Activated CD8-positive, alpha-beta memory T cell treated with anti-CD3 and anti-CD28 coated beads for 36 hours (primary cell): ENCODE measurements at regions not wholly inside any gene's neighbourhood (a gene's known extent, or its start where the extent isn't known, plus 50 kb on each side); places are given as distances from the start of the nearest gene placed in this dataset.

Source experiments
- CTCF ChIA-PET: fragments of 350-600 bp; sonication (Branson Sonifier 250); formaldehyde crosslinking; loops from one replicate; lab custom pipeline; 2021; ENCODE audit warnings: antibody characterized with exemption; lab: Charles Lee
- POLR2A ChIA-PET: fragments of 350-600 bp; sonication (Branson Sonifier 250); formaldehyde crosslinking; loops from one replicate; lab custom pipeline; 2021; ENCODE audit warnings: antibody characterized with exemption; lab: Charles Lee

- ChIA-PET POLR2A (no interaction called here), CTCF (no interaction called here)
Measured at GRCh38 chr3:68009900-68010299, 355.5 kb upstream of the SUCLG2 start.

GRCh38 chr3:68007621-68008226 lies 353.3 kb upstream of the SUCLG2 start:
- CTCF ChIA-PET: no interaction called here
- POLR2A ChIA-PET: no interaction called here

- ChIA-PET POLR2A (no interaction called here), CTCF (no interaction called here)
Measured at GRCh38 chr3:68006646-68007045, 352.2 kb upstream of the SUCLG2 start.

GRCh38 chr3:68004091-68004490 lies 349.7 kb upstream of the SUCLG2 start:
- POLR2A ChIA-PET: interaction anchor here (0.7 kb wide), 1 partner anchor 861 kb away, joined by 3 read pairs; no protein-coding TSS in a partner anchor
- CTCF ChIA-PET: no interaction called here

GRCh38 chr3:67998281-67998680 lies 343.9 kb upstream of the SUCLG2 start:
- CTCF ChIA-PET: interaction anchor here (1.2 kb wide), 1 partner anchor 70 kb away, joined by 3 read pairs; no protein-coding TSS in a partner anchor
- POLR2A ChIA-PET: no interaction called here

GRCh38 chr3:67995206-67995605 lies 340.8 kb upstream of the SUCLG2 start:
- CTCF ChIA-PET: no interaction called here
- POLR2A ChIA-PET: no interaction called here

GRCh38 chr3:67986706-67987105 lies 332.3 kb upstream of the SUCLG2 start:
- POLR2A ChIA-PET: no interaction called here
- CTCF ChIA-PET: no interaction called here

- CTCF ChIA-PET: no interaction called here
Measured at GRCh38 chr3:67983166-67983565, 328.8 kb upstream of the SUCLG2 start.

GRCh38 chr3:67981077-67981476 lies 326.7 kb upstream of the SUCLG2 start:
- ChIA-PET POLR2A (no interaction called here), CTCF (no interaction called here)

More at GRCh38 chr3:67983166-67983565, 328.8 kb upstream of the SUCLG2 start:
- POLR2A ChIA-PET: no interaction called here

- ChIA-PET CTCF (no interaction called here), POLR2A (no interaction called here)
Measured at GRCh38 chr3:67979342-67979741, 324.9 kb upstream of the SUCLG2 start.

GRCh38 chr3:67977762-67978161 lies 323.4 kb upstream of the SUCLG2 start:
- POLR2A ChIA-PET: no interaction called here

GRCh38 chr3:67976663-67977062 lies 322.3 kb upstream of the SUCLG2 start:
- POLR2A ChIA-PET: no interaction called here
- CTCF ChIA-PET: no interaction called here

More at GRCh38 chr3:67977762-67978161, 323.4 kb upstream of the SUCLG2 start:
- CTCF ChIA-PET: no interaction called here

GRCh38 chr3:67964596-67964995 lies 310.2 kb upstream of the SUCLG2 start:
- ChIA-PET POLR2A (no interaction called here), CTCF (no interaction called here)

GRCh38 chr3:67957268-67957667 lies 302.9 kb upstream of the SUCLG2 start:
- ChIA-PET CTCF (no interaction called here), POLR2A (no interaction called here)

GRCh38 chr3:67947808-67948508 lies 293.5 kb upstream of the SUCLG2 start:
- ChIA-PET POLR2A (no interaction called here), CTCF (no interaction called here)

- POLR2A ChIA-PET: no interaction called here
- CTCF ChIA-PET: no interaction called here
Measured at GRCh38 chr3:67946436-67946835, 292.0 kb upstream of the SUCLG2 start.

- POLR2A ChIA-PET: no interaction called here
Measured at GRCh38 chr3:67943546-67943945, 289.1 kb upstream of the SUCLG2 start.

GRCh38 chr3:67941433-67942030 lies 287.1 kb upstream of the SUCLG2 start:
- CTCF ChIA-PET: no interaction called here
- POLR2A ChIA-PET: no interaction called here

More at GRCh38 chr3:67943546-67943945, 289.1 kb upstream of the SUCLG2 start:
- CTCF ChIA-PET: no interaction called here

- POLR2A ChIA-PET: no interaction called here
Measured at GRCh38 chr3:67940210-67940952, 286.0 kb upstream of the SUCLG2 start.

GRCh38 chr3:67937498-67938118 lies 283.2 kb upstream of the SUCLG2 start:
- POLR2A ChIA-PET: no interaction called here
- CTCF ChIA-PET: no interaction called here

More at GRCh38 chr3:67940210-67940952, 286.0 kb upstream of the SUCLG2 start:
- CTCF ChIA-PET: no interaction called here
